HG02943 (cell line): ENCODE measurements at regions not wholly inside any gene's neighbourhood (a gene's known extent, or its start where the extent isn't known, plus 50 kb on each side); places are given as distances from the start of the nearest gene placed in this dataset.

Experiments used
- ATAC-seq: cut with Tn5 transposase; IDR thresholded peaks from one replicate; pipeline ENCODE4 v1.9.1; 2021; ENCODE audit warnings: mild to moderate bottlenecking, low read depth, moderate library complexity; ENCODE audit not compliant: unreplicated experiment

DNA sequence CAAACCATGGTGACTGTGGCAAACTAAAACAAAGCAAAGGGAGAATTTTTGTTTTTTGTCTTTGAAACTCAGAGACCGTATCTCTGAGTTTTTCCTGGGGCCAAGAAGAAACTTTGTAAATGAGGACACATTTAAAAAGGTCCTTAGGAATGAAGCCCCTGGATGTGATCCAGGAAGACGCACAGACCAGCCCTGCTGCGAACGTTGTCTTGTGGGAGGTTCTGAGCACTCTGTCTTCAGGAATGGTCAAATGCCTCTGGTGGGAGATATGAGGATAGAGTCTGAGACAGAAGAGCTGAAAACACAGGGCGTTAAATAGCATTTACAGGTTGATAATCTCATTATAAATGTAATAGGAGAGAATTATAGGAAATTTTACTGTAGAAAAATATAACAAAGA is 893.5 kb upstream of the KLHL29 start:
- ATAC-seq: no peak

DNA sequence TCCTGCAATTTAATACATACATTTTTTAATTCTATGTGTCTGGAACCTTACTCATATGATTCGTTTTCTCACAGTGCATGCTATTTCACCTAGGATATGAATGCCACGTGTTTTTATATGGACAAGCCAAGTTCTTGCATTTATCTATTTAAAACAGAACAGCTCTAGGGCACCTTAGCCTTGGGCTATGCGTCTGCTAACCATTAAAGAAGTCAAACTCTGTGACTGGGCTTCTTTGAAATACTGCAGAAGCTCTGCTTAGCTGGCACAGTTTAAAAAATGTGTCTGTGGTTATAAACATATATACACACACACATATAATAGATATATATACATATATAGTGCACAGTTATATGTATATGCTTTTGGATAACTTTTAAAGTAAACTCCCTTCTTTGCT is 890.8 kb upstream of the KLHL29 start:
- no peak for ATAC-seq

DNA sequence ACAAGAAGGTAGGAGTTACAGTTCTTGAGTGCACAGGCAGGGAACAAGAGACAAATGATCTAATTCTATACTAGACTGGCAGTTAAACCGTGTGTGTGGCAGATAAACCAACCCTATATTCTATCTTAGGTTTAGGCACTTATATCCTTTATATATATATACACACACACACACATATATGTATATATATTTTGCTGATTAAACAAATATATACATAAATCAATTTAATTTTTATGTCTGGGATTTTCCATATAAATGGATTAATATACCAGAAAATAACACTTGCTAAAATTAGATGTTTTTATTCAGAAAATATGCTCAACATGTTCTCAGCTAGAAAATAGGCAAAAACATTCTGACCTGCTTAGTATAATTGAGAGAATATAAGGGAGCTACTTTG is 887.9 kb upstream of the KLHL29 start:
- no peak for ATAC-seq

DNA sequence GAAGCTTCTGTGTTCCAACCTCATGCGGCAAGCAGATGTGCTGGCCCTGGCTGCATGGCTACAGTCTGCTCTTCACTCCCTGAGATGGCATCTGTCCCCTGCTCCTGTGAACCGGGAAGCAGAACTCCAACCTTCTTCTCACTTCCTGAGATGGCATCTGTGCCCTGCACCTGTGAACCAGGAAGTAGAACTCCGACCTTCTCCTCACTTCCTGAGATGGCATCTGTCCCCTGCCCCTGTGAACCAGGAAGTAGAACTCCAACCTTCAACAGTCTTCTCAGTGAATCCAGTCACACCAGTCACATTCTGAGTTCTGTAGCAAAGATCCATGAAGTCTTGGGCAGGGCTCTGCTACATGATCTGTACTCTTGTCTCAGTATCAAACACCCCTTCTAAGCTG is 887.2 kb upstream of the KLHL29 start:
- ATAC-seq: no peak

DNA sequence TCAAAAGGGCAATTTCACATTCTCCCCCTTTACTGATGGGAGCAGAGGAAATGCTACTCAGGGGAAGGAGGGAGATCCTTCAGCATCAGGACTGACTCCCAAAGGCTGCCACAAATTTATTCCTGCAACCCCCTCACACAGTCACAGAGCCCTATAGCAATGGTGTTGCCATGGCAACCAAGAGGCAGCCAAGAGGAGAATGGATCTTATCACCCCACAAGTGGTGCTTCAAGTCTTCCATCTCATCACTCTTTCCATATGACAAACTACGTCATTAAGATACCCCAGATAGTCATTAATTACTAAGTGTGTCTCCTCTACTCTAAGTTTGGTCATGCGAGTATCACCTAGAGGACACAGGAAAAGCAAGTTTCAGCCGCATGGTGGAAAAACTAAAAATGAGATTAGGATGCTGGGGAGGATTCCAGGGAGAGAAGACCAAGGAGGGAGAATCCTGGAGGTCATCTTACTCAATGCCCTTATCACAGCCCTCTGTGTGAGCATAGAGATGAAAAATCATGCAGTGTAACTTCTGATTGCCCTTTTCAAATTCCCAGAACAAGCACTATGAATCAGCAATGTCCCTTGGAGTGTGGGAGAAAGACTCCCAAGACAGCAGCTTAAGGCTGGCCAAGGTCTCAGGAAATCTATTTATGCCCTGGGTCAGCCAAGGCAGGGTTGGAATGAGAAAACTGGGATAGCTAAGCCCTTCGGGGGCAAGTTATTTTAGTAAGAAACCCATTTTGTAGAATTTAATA is 885.7 kb upstream of the KLHL29 start:
- ATAC-seq: no peak

DNA sequence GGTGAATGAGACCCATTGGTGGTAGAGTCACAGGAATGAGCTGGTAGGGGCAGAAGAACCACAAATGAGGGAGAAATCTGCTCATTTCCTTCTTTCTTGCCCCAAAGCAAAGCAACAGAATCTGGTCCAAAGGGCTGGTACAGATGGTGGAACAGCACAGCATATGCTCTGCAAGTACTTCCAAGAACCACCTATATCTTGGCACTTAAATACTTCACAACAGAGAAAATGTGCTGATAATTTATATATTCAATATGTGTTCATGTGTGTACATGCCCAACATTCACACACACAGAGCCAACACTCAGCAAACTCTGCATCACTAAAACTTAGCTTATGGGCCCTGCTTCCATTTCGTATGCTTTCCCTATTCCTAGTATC is 884.4 kb upstream of the KLHL29 start:
- ATAC-seq: no peak

DNA sequence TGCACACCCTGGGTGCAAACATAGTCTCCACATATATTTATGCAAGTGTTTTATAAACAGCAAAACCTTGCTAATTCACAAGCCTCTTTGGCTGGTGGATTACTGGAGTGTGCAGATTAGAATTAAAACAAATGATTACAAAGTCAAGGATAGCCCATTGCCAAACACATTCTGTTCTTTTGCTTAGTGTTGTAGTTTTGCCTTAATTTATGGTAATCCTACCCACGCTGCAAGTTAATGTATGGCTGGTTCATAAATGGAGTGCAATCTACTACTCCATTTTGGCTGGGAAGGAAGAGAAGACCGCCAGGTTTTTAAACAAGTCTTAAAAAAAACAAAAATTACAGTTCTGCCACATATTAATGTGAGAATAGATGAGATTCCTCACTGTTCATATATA is 883.1 kb upstream of the KLHL29 start:
- no peak for ATAC-seq

DNA sequence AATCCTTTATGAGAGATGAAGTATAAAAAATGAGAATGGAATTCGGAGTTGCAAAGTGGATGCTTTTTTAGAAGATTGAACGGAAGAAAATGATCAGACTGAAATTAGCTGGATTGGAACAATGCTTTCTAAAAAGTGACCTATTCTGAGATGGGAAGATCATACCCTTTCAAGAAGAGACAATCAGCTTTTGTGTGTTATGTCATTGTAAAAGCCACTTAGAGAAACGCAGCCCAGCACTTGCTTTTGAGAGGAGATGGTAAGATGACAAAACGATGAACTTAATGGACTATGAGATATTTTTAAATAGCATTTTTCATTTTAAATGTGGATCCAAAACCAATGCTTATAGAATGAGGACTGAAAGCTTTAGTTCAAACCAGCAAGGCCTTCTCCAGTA is 871.4 kb upstream of the KLHL29 start:
- no peak for ATAC-seq

DNA sequence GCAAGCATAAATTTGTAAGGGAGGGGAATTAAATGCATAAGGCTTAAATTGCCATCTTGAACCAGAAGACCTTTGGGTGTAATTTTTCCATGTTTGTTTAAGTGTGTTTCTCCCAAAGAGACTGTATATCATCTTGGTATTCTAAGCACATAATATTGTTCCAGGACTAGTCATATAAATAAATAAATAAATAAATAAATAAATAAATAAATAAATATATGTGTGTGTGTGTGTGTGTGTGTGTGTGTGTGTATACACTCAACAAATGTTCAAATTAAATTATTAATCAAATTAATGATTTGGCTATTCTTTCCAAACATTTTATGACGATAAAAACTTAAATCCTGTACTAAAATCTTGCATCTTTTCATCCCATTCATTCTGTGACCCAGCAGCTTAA is 867.8 kb upstream of the KLHL29 start:
- no peak for ATAC-seq

DNA sequence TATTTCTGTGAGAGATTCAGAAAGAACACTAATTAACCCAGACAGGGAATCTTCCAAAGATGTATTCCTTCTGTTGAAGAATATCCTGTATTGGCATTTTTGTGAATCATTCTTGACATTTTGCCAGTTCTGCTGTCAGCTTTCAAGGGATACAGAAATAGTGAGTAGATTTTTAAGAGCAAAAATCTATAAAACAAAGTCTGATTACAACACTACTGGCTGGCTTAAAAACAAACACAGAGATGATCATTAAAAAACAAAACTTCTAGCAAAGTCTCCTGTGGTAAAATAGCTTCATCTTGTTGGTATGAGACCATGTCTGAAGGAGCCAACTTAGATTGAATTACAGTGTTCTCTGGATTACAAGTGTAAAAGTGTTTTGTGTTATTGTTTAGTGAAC is 866.3 kb upstream of the KLHL29 start:
- ATAC-seq: no peak

DNA sequence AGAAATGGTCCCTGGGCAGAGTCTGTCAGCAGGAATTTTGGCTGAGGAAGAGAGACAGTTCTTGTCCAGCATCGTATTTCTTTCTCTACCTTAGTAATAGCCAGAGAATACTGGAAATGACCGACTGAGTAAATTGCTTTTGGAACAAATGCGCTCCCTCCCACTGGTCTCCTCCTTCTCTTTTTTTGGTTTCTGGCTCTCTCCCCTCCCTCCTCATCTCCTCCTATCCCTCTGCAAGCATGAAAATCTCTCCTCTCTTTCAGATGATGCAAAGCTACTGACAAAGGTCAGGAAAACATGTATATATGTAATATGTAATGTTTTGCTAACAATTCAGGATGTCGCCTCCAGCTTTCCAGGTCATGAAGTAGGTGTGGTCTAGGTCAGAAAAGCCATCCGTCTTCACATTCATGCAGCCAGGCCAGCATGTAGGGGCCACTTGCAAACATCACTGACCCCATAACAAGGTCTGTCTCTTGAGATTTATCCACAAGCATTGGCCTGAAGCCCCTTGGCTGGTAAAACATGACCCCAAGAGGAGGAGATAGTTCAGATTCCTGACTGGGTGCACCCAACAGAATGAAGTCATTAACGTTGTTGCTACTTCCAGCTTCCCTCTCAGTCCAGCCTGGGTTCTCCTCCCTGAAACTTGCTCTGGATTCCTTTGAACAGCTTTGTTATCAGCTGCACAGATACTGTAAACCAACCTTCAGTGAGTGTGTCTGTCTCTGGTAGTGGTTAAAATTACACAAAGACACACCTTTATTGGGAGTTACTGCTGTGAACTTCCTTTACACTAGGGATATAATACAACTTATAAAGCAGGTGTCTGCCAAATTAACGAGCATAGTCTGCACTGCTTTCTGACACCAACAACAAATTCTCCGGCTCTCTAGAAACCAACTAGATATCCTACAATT is 864.4 kb upstream of the KLHL29 start:
- no peak for ATAC-seq

DNA sequence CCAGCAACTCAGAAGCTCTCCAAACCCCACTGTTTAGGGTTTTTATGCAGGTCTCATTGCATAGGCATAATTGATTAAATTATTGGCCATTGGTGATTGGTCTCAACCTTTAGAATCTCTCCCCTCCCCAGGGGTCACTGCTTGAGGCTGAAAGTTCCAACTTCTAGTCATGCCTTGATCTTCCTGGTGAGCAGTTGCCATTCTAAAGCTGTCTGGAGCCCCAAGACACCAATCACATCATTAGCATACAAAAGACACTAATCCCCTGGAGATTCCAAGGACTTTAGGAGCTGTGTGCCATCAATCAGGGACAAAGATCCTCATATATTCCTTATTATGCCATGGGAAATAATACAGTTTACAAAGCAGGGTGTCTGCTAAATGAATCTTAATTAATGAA is 863.4 kb upstream of the KLHL29 start:
- ATAC-seq: no peak

DNA sequence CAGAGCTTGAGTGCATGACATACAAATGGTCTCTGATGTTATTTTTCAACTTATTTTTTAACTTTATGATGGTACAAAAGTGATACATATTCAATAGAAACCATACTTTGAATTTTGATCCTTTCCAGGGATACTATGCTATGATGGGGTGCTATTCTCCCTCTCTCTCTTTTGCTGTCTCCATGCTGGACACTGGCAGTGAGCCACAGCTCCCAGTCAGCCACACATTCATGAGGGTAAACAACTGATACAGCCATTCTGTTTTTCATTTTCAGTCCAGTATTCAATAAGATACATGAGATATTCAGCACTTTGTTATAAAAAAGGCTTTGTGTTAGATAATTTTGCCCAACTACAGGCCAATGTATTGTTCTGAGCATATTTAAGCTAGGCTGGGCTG is 859.3 kb upstream of the KLHL29 start:
- no peak for ATAC-seq

DNA sequence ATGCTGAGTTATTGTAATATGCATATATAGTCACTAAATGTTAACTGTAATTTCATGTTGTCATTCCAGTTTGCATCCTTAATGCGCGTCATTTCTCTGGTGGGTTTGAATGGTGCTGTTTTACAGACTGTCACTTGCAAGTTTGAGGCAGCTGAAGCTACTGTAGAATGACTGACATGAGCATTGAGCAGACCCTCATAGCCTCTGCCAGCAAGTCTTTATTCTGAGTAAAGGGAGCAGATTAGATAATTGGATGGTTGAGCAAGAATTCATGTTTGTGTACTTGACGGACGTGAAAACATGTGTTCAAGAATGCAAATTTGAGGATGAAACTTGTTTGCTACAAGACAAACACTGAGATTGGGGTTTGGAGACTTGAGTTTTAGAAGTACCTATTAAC is 854.8 kb upstream of the KLHL29 start:
- no peak for ATAC-seq

DNA sequence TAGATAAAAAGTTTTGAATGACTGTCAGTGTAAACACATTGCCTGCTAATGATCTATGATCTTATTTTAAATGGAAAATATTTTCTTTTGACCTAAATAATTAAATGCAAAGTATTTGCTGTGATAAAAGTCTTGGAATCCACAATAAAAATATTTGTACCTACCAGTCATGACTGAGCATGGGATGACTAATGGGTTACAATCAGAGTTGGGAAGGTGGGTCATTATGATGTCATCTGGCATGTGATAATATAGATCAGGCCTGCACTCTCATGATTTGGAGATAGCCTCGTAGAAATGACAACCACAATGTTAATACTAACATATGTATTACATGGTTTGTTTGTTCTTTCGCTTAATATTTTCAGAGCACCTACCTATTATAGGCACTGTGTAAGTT is 848.8 kb upstream of the KLHL29 start:
- no peak for ATAC-seq

DNA sequence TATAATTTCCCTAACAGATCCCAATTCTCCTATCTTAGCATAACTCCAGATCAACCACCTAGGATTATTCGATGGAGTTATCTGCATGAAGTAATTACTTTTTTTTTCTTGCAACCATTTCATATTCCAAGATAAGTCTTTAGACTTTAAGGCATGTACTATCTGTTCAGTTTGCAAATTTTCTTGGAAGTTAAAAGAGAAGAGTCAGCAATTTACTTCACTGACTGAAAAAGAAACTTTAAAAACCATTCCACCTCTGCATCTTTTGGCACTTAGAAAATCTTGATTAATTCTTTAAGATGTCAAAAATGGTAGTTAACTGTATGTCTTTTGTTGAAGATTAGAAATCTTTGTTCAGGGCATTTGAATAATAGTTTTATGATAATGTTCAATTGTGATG is 830.5 kb upstream of the KLHL29 start:
- ATAC-seq: no peak

DNA sequence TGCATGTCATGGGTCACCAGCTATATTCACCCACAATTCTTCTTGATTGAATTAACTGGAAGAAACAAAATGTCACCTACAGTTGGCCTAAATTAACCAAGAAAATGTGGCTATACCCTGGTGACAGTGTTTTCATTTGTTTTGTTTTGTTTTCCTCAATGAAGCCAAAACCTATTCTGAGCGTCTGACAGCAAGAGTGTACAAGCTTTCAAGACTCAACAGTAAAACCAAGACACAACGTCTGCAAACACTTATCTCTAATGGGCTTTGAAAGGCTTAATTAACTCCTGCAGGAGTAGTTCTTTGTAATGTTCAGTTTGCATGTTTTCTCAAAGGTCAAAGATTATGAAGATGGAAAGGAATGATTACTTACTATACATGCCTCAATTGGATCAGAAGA is 827.6 kb upstream of the KLHL29 start:
- no peak for ATAC-seq

DNA sequence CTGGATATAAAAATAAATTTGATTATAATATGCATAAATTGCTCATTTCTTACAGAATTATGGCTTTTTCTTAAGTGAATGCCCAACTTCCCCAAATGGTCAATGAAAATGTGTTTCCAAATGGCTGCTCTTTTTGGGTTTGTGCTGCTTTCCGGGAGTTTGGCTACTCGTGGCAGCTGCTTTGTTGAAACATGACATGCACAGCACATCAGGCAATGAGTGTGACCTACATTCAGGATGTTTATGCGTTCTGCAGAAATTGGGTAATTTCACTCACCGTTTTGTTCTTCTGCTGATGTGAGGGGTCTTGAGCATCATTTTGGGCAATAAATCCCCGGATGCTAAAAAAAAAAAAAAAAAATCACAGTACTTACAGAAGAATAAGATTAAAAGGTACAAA is 825.0 kb upstream of the KLHL29 start:
- no peak for ATAC-seq

DNA sequence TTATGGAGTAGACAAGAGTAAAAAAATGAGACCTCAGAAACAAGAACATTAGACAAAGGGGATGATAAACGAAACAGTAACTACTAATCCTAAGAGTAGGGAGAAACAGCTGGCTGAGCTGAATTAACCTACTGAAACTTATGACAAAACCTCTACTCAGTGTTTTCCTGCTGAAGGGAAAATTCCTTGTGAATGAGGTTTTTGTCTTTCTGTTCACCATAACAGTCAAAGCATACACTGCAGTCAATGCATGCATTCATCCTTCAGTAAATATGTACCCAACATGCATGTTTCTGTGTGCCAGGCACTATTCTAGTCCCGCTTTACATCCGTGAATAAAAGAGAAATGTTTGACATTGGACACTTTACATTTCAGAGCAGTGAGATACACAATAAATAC is 805.6 kb upstream of the KLHL29 start:
- ATAC-seq: no peak

DNA sequence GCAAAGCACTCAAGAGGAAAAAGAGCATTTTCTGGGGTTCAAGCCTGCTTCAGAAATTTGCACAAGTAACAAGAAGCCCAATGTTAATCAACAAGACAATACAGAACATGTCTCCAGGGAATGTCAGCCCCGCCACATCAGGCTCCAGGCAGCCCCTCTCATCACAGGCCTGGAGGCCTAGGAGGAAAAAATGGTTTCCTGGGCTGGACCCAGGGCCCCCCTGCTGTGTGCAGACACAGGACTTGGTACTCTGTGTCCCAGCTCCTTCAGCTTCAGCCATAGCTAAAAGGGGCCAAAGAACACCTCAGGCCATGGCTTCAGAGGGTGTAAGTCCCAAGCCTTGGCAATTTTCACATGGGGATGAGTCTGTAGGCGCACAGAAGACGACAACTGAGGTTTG is 802.9 kb upstream of the KLHL29 start:
- ATAC-seq: no peak

DNA sequence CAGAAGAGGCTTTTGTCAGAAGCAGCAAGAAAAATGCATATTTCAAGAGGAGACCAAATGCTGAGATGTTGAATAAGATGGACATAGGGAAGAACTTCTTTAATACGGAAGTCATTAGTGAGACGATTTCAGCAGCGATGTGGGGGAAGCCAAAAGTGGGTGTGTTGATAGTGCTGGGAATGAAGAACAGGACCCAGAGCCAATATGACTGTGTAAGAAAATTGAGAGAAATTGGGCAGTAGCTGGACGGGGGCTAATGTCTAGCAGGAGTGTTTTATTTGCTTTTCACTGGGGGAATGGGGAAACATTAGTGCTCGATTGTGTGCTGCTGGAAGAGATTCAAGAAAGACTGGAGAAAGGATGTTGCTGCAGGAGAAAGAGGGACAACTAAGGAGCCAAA is 788.7 kb upstream of the KLHL29 start:
- no peak for ATAC-seq

DNA sequence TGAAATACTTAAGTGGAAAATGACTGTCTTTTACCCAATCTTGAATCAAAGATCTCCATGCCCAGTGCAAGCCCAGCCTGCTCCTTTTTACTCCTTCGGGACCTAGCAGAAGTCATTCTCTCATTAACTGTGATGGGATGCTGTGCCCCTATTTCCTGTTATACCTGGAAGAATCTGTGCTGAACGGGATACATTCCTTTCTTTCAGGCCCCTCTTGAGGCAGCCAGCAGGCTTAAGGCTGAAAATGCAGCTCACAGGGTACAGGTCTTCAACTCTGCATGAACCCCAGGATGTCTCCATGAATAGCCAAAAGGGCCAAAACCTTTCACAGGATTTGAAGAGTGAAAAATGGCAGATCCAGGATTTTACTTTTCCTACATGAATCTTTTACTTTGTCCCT is 784.8 kb upstream of the KLHL29 start:
- no peak for ATAC-seq
